Chondrocyte (in vitro differentiated cells): ENCODE measurements at regions not wholly inside any gene's neighbourhood (a gene's known extent, or its start where the extent isn't known, plus 50 kb on each side); places are given as distances from the start of the nearest gene placed in this dataset.

Experiments used
- DNase-seq: peaks from one replicate; pipeline ENCODE4 v3.0.0; 2021; ENCODE audit warnings: mixed read lengths, low spot score
- H3K27ac Mint-ChIP-seq: one replicate; pipeline ENCODE4 v1.8.0; 2021; ENCODE audit warnings: mild to moderate bottlenecking, moderate library complexity, mixed read lengths; ENCODE audit not compliant: unreplicated experiment
- H3K27me3 Mint-ChIP-seq: 2 replicates; pipeline ENCODE4 v1.8.0; 2021; ENCODE audit warnings: low read depth, mixed read lengths
- H3K36me3 Mint-ChIP-seq: 2 replicates; pipeline ENCODE4 v1.8.0; 2021; ENCODE audit warnings: low read depth, mixed read lengths
- H3K4me1 Mint-ChIP-seq: 2 replicates; pipeline ENCODE4 v1.8.0; 2021; ENCODE audit warnings: low read depth, mild to moderate bottlenecking, mixed read lengths
- H3K4me3 Mint-ChIP-seq: one replicate; pipeline ENCODE4 v1.8.0; 2021; ENCODE audit warnings: mild to moderate bottlenecking, moderate library complexity, mixed read lengths; ENCODE audit not compliant: unreplicated experiment
- H3K9me3 Mint-ChIP-seq: 2 replicates; pipeline ENCODE4 v1.8.0; 2021; ENCODE audit warnings: low read depth, mixed read lengths
- TF ChIP-seq, protein P1 (sequence below): fragments of 200-600 bp; sonication (generic); IDR thresholded peaks from 2 replicates; pipeline ENCODE4 v1.5.0; 2021; ENCODE audit warnings: antibody characterized with exemption, mild to moderate bottlenecking, moderate library complexity

DNA sequence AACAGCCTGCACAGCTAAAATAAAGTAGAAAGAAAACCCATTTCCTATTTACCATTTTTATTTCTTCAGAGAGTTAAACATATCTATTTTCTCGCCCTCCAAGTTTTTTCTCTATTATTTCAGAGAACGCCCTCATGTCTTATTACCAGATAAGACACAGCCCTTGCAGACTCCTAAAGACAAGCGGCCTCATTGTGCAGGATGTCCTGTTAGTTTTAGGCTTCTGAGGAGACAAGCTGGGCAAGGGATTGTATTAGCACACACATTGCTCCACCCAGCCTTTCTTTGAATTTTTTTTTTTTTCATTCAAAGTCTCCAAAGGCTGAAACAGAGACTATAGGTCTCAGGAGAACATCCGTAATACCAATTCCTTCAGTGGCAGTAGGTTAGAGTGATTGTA lies 101.8 kb upstream of the UBL3 start:
- no peaks in the 10 kb centered on the region for H3K36me3 Mint-ChIP-seq
- H3K9me3 Mint-ChIP-seq = no peaks in the 10 kb centered on the region
- H3K4me3 Mint-ChIP-seq = no peak overlapping the region
- TF ChIP-seq, protein P1, sequence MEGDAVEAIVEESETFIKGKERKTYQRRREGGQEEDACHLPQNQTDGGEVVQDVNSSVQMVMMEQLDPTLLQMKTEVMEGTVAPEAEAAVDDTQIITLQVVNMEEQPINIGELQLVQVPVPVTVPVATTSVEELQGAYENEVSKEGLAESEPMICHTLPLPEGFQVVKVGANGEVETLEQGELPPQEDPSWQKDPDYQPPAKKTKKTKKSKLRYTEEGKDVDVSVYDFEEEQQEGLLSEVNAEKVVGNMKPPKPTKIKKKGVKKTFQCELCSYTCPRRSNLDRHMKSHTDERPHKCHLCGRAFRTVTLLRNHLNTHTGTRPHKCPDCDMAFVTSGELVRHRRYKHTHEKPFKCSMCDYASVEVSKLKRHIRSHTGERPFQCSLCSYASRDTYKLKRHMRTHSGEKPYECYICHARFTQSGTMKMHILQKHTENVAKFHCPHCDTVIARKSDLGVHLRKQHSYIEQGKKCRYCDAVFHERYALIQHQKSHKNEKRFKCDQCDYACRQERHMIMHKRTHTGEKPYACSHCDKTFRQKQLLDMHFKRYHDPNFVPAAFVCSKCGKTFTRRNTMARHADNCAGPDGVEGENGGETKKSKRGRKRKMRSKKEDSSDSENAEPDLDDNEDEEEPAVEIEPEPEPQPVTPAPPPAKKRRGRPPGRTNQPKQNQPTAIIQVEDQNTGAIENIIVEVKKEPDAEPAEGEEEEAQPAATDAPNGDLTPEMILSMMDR = no peak
- no peak overlapping the region for H3K27ac Mint-ChIP-seq
- peaks cover 17% of the 10 kb centered on the region for H3K27me3 Mint-ChIP-seq
- H3K4me1 Mint-ChIP-seq = peaks cover 7% of the 10 kb centered on the region
- DNase-seq = no peak

DNA sequence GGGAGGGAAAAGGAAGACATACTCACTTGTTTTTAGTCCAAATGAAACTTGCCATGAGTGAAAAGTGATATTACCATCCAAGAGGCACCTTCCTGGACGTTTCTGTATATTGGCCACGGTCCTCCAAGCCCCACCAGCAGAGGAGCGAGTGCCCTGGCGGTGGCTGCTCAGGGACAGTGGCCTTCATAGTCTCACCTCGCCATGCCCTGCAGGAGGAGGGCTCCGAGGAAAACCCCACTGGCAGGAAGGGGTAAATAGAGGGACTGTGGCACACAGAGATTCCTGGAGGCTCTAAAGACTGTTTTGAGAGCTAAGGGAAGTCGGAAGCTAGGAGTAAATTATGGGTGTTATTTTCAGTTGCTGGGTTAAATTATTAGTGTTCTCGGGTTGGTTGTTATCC lies 98.4 kb upstream of the UBL3 start:
- Mint-ChIP-seq H3K4me3 (no peak overlapping the region), H3K27ac (no peak overlapping the region)
- no peak for DNase-seq

GRCh38 chr13:29948244-29948643 lies 97.8 kb upstream of the UBL3 start:
- TF ChIP-seq, protein P1 = no peak
- Mint-ChIP-seq H3K36me3 (no peaks in the 10 kb centered on the region), H3K4me3 (no peak overlapping the region), H3K27ac (no peak overlapping the region), H3K4me1 (no peaks in the 10 kb centered on the region), H3K9me3 (no peaks in the 10 kb centered on the region), H3K27me3 (no peaks in the 10 kb centered on the region)
- DNase-seq = no peak

More for the DNA sequence above, 98.4 kb upstream of the UBL3 start:
- no peaks in the 10 kb centered on the region for H3K4me1 Mint-ChIP-seq
- no peaks in the 10 kb centered on the region for H3K27me3 Mint-ChIP-seq
- no peaks in the 10 kb centered on the region for H3K9me3 Mint-ChIP-seq
- TF ChIP-seq, protein P1 = no peak
- no peaks in the 10 kb centered on the region for H3K36me3 Mint-ChIP-seq

DNA sequence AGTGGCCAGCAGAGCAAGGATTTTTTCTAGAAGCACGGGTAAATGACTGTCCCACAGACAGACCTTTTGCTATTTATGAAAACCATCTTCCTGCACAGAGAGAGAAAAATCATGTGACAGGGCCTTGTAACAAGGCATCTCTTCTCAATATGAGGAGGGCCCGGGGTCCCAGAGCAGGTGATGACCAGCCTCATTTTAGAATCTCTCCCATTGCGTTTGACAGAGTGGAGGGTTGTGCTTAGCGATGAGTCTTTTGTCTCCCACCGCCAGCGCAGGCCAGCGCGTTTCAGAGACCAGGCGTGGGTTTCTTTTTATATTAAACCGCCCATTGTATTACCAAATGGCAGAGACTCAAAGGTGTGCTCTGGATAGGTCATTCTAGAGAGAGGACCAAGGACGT lies 97.4 kb upstream of the UBL3 start:
- H3K9me3 Mint-ChIP-seq = no peaks in the 10 kb centered on the region
- no peak for DNase-seq
- H3K4me1 Mint-ChIP-seq = no peaks in the 10 kb centered on the region
- TF ChIP-seq, protein P1 = no peak
- H3K36me3 Mint-ChIP-seq = no peaks in the 10 kb centered on the region
- no peak overlapping the region for H3K27ac Mint-ChIP-seq
- H3K4me3 Mint-ChIP-seq = no peak overlapping the region
- H3K27me3 Mint-ChIP-seq = no peaks in the 10 kb centered on the region

DNA sequence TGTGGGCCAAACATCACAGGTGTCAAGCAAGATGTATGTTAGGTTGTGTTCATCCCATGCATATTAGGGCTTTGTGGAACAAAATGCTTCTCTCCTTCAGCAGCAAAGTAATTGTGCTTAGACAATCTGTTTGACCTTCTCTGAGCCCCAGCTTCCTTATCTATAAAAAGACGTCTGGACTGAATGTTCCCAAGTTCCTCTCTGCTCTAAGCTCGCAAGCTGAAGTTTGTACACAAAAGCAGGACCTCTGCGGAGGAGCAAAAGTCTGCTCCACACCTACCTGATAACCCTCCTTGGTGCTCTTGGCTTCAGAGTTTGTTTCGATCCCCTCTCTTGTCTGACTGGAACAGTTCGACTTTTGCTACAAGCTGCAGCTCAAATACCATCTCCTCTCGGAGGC lies 95.7 kb upstream of the UBL3 start:
- Mint-ChIP-seq H3K4me1 (no peaks in the 10 kb centered on the region), H3K36me3 (no peaks in the 10 kb centered on the region), H3K27me3 (peaks cover 2% of the 10 kb centered on the region), H3K27ac (no peak overlapping the region), H3K9me3 (no peaks in the 10 kb centered on the region), H3K4me3 (no peak overlapping the region)
- DNase-seq = no peak
- TF ChIP-seq, protein P1 = no peak
